GM12891 (cell line): ENCODE measurements at regions not wholly inside any gene's neighbourhood (a gene's known extent, or its start where the extent isn't known, plus 50 kb on each side); places are given as distances from the start of the nearest gene placed in this dataset.

Experiments
- DNase-seq: peaks from one replicate; pipeline ENCODE4 v3.0.0; 2011; ENCODE audit warnings: low spot score; ENCODE audit not compliant: insufficient read length
- FAIRE-seq: peaks from 2 replicates; lab custom pipeline; 2011; peaks lifted over from hg19 to GRCh38; lab: Jason Lieb, UNC
- PAX5 ChIP-seq: IDR thresholded peaks from 2 replicates; pipeline ENCODE4 v1.6.1; 2011; ENCODE audit warnings: low read length, moderate library complexity, mild to moderate bottlenecking; ENCODE audit not compliant: insufficient read depth, severe bottlenecking
- POLR2A ChIP-seq: IDR thresholded peaks from 2 replicates; pipeline ENCODE4 v1.6.1; 2011; ENCODE audit warnings: low read depth, low read length, control low read depth
- POLR2AphosphoS5 ChIP-seq: IDR thresholded peaks from 2 replicates; pipeline ENCODE4 v1.6.1; 2011; ENCODE audit warnings: low read depth, low read length, control low read depth
- POU2F2 ChIP-seq: IDR thresholded peaks from 2 replicates; pipeline ENCODE4 v1.6.1; 2011; ENCODE audit warnings: low read depth, mild to moderate bottlenecking, control low read depth, low read length, moderate library complexity
- SPI1 ChIP-seq: IDR thresholded peaks from 2 replicates; pipeline ENCODE4 v1.6.1; 2011; ENCODE audit warnings: low read depth, low read length, control low read depth
- TAF1 ChIP-seq: IDR thresholded peaks from 2 replicates; pipeline ENCODE4 v1.6.1; 2011; ENCODE audit warnings: low read depth, low read length, control low read depth

GRCh38 chr3:156608601-156609514, 53.9 kb upstream of the SSR3 start:
- no peak for TF ChIP-seq POLR2A
- no peak for TF ChIP-seq POU2F2
- no peak for TF ChIP-seq SPI1
- TF ChIP-seq TAF1, result no peak
- TF ChIP-seq PAX5, result no peak
- no peak for TF ChIP-seq POLR2AphosphoS5
- FAIRE-seq, result no peak
- no peak for DNase-seq

- TF ChIP-seq POLR2AphosphoS5 (no peak), POU2F2 (no peak), SPI1 (no peak), POLR2A (no peak), TAF1 (no peak)
- no peak for DNase-seq
- FAIRE-seq, result no peak
These were observed 51.8 kb upstream of the SSR3 start for GRCh38 chr3:156606729-156607128.

GRCh38 chr3:156605686-156606605, 51.0 kb upstream of the SSR3 start:
- DNase-seq, result no peak
- FAIRE-seq, result no peak

GRCh38 chr3:156604642-156605144, 49.8 kb upstream of the SSR3 start:
- DNase-seq, result no peak
- no peak for FAIRE-seq
- no peak for TF ChIP-seq TAF1
- no peak for TF ChIP-seq POLR2AphosphoS5
- no peak for TF ChIP-seq PAX5
- TF ChIP-seq SPI1, result no peak
- TF ChIP-seq POLR2A, result no peak
- no peak for TF ChIP-seq POU2F2

More at GRCh38 chr3:156605686-156606605, 51.0 kb upstream of the SSR3 start:
- no peak for TF ChIP-seq TAF1
- TF ChIP-seq POLR2AphosphoS5, result no peak
